ENCODE measurements at regions not wholly inside any gene's neighbourhood (a gene's known extent, or its start where the extent isn't known, plus 50 kb on each side); places are given as distances from the start of the nearest gene placed in this dataset.

GRCh38 chr1:229091721-229092136, 179.2 kb upstream of the RAB4A start:
- DNase-seq (ENCODE audit: low read depth), result no peak

- DNase-seq (ENCODE audit: low read depth), result no peak
Measured at GRCh38 chr1:229092377-229093237, 178.3 kb upstream of the RAB4A start.

- no peak for DNase-seq (ENCODE audit: low read depth)
Measured at GRCh38 chr1:229093238-229093540, 177.7 kb upstream of the RAB4A start.

GRCh38 chr1:229093609-229094336, 177.1 kb upstream of the RAB4A start:
- no peak for DNase-seq (ENCODE audit: low read depth)

- DNase-seq (ENCODE audit: low read depth), result peak; percentile 50
Measured at GRCh38 chr1:229094476-229095311, 176.2 kb upstream of the RAB4A start.

- no peak for DNase-seq (ENCODE audit: low read depth)
Measured at GRCh38 chr1:229095325-229095724, 175.6 kb upstream of the RAB4A start.

- no peak for DNase-seq (ENCODE audit: low read depth)
Measured at GRCh38 chr1:229097356-229097755, 173.6 kb upstream of the RAB4A start.

GRCh38 chr1:229098361-229098760, 172.6 kb upstream of the RAB4A start:
- no peak for DNase-seq (ENCODE audit: low read depth)

- no peak for DNase-seq (ENCODE audit: low read depth)
Measured at GRCh38 chr1:229098903-229099578, 171.9 kb upstream of the RAB4A start.

GRCh38 chr1:229101011-229101871, 169.7 kb upstream of the RAB4A start:
- DNase-seq (ENCODE audit: low read depth), result no peak

- no peak for DNase-seq (ENCODE audit: low read depth)
Measured at GRCh38 chr1:229102741-229103391, 168.0 kb upstream of the RAB4A start.

GRCh38 chr1:229104654-229105053, 166.3 kb upstream of the RAB4A start:
- DNase-seq (ENCODE audit: low read depth), result no peak

GRCh38 chr1:229105109-229105508, 165.8 kb upstream of the RAB4A start:
- DNase-seq (ENCODE audit: low read depth), result no peak

- no peak for DNase-seq (ENCODE audit: low read depth)
Measured at GRCh38 chr1:229105822-229106525, 164.9 kb upstream of the RAB4A start.

- no peak for DNase-seq (ENCODE audit: low read depth)
Measured at GRCh38 chr1:229106526-229107125, 164.3 kb upstream of the RAB4A start.

- no peak for DNase-seq (ENCODE audit: low read depth)
Measured at GRCh38 chr1:229107304-229107815, 163.6 kb upstream of the RAB4A start.

- DNase-seq (ENCODE audit: low read depth), result no peak
Measured at GRCh38 chr1:229107972-229108371, 162.9 kb upstream of the RAB4A start.

GRCh38 chr1:229108598-229109201, 162.2 kb upstream of the RAB4A start:
- peak; percentile 6 for DNase-seq (ENCODE audit: low read depth)
